ENCODE measurements at regions not wholly inside any gene's neighbourhood (a gene's known extent, or its start where the extent isn't known, plus 50 kb on each side); places are given as distances from the start of the nearest gene placed in this dataset.

- DNase-seq = no peak
These were observed 73.9 kb upstream of the C16orf82 start for GRCh38 chr16:26992666-26993349.

- no peak for DNase-seq
These were observed 73.2 kb upstream of the C16orf82 start for GRCh38 chr16:26993511-26993910.

- DNase-seq = no peak
These were observed 72.8 kb upstream of the C16orf82 start for GRCh38 chr16:26993963-26994362.

GRCh38 chr16:26995522-26995921 lies 71.2 kb upstream of the C16orf82 start:
- DNase-seq = no peak

- DNase-seq = no peak
These were observed 61.3 kb upstream of the C16orf82 start for GRCh38 chr16:27005386-27005785.
